Small intestine (tissue), 7 donors: ENCODE measurements at regions not wholly inside any gene's neighbourhood (a gene's known extent, or its start where the extent isn't known, plus 50 kb on each side); places are given as distances from the start of the nearest gene placed in this dataset.

Experiments used
- DNase-seq, 2 donors: peaks; one replicate each; pipeline versions ENCODE4 v3.0.0 to v3.0.0-alpha.2; 2013
- FAIRE-seq: peaks from 2 replicates; lab custom pipeline; 2012; peaks lifted over from hg19 to GRCh38; lab: Jason Lieb, UNC
- H3K27ac ChIP-seq, 3 donors: one replicate each; pipeline ENCODE4 v1.5.1; 2013; ENCODE audit warnings: low read length in 2 of 3, mild to moderate bottlenecking in 2 of 3, control low read depth in 1 of 3, inconsistent platforms in 1 of 3, low read depth in 1 of 3, moderate library complexity in 1 of 3
- H3K27me3 ChIP-seq, 3 donors: one replicate each; pipeline ENCODE4 v1.6.1; 2013; ENCODE audit warnings: low read length in 3 of 3, inconsistent platforms in 1 of 3; ENCODE audit not compliant: control insufficient read depth in 3 of 3, insufficient read depth in 3 of 3
- H3K36me3 ChIP-seq, 3 donors: one replicate each; pipeline ENCODE4 v1.6.1; 2013; ENCODE audit warnings: low read length in 3 of 3, inconsistent platforms in 1 of 3, low read depth in 1 of 3, mild to moderate bottlenecking in 1 of 3, moderate library complexity in 1 of 3; ENCODE audit not compliant: control insufficient read depth in 3 of 3, insufficient read depth in 2 of 3
- H3K4me1 ChIP-seq, 3 donors: one replicate each; pipeline ENCODE4 v1.6.1; 2013; ENCODE audit warnings: low read length in 2 of 3, inconsistent platforms in 1 of 3, low read depth in 1 of 3, mild to moderate bottlenecking in 1 of 3, moderate library complexity in 1 of 3; ENCODE audit not compliant: control insufficient read depth in 3 of 3, insufficient read depth in 2 of 3
- H3K4me3 ChIP-seq, 3 donors: one replicate each; pipeline ENCODE4 v1.5.1; 2013; ENCODE audit warnings: low read length in 3 of 3, control low read depth in 1 of 3, inconsistent platforms in 1 of 3, low read depth in 1 of 3, mild to moderate bottlenecking in 1 of 3, moderate library complexity in 1 of 3
- H3K9me3 ChIP-seq, 2 donors: one replicate each; pipeline ENCODE4 v1.6.1; 2013; ENCODE audit warnings: low read depth in 1 of 2, low read length in 1 of 2; ENCODE audit not compliant: control insufficient read depth in 2 of 2, insufficient read depth in 1 of 2
- WGBS, 3 donors: extraction: QIAGEN DNeasy Blood & Tissue Kit; methylation state at CpG; one replicate each; pipeline ENCODE4 v1.1.7; 2013; 5-methylcytosine and 5-hydroxymethylcytosine counted together
- donor health status: healthy with polysubstance abuse.
- donor health status: control.
- donor health status: control.
- donor health status: Bipolar disorder and iron deficiency.
- donor health status: healthy.

GRCh38 chr18:45222180-45222579 is 393.1 kb upstream of the SLC14A2 start:
- Histone ChIP-seq H3K27ac (no peak overlapping the region), H3K4me1 (no peaks in the 10 kb centered on the region), H3K9me3 (peaks cover 0 to 5% of the 10 kb centered on the region in 2 donors), H3K36me3 (no peaks in the 10 kb centered on the region), H3K4me3 (no peak overlapping the region), H3K27me3 (no peaks in the 10 kb centered on the region)
- 49 to 67% (median 66%) methylated on average over 3 of the region's 3 CpGs for WGBS, 3 donors
- FAIRE-seq: no peak
- no peak for DNase-seq

GRCh38 chr18:45227001-45227742 is 388.1 kb upstream of the SLC14A2 start:
- no peak overlapping the region for H3K27ac ChIP-seq
- DNase-seq: no peak
- H3K4me1 ChIP-seq: no peaks in the 10 kb centered on the region
- H3K4me3 ChIP-seq: no peak overlapping the region
- FAIRE-seq: no peak
- 91 to 96% (median 92%) methylated on average over 1 of the region's 1 CpG for WGBS, 3 donors
- H3K9me3 ChIP-seq: peaks cover 0 to 8% of the 10 kb centered on the region in 2 donors
- no peaks in the 10 kb centered on the region for H3K27me3 ChIP-seq
- H3K36me3 ChIP-seq: no peaks in the 10 kb centered on the region

GRCh38 chr18:45228796-45229388 is 386.4 kb upstream of the SLC14A2 start:
- peaks cover 0 to 8% of the 10 kb centered on the region in 2 donors for H3K9me3 ChIP-seq
- no peaks in the 10 kb centered on the region for H3K36me3 ChIP-seq
- DNase-seq (no peak), FAIRE-seq (no peak)
- H3K4me3 ChIP-seq: no peak overlapping the region
- no peak overlapping the region for H3K27ac ChIP-seq
- no peaks in the 10 kb centered on the region for H3K27me3 ChIP-seq
- no peaks in the 10 kb centered on the region for H3K4me1 ChIP-seq
- WGBS, 3 donors: 74 to 80% (median 77%) methylated on average over 7 of the region's 7 CpGs

- WGBS, 3 donors: 86 to 97% (median 94%) methylated on average over 1 of the region's 1 CpG
- no peaks in the 10 kb centered on the region for H3K36me3 ChIP-seq
- H3K4me1 ChIP-seq: no peaks in the 10 kb centered on the region
- no peak overlapping the region for H3K4me3 ChIP-seq
- peaks cover 0 to 8% of the 10 kb centered on the region in 2 donors for H3K9me3 ChIP-seq
- H3K27ac ChIP-seq: no peak overlapping the region
- FAIRE-seq (no peak), DNase-seq (no peak)
- no peaks in the 10 kb centered on the region for H3K27me3 ChIP-seq
Measured at GRCh38 chr18:45231617-45232016, 383.7 kb upstream of the SLC14A2 start.

- FAIRE-seq: no peak
- WGBS, 3 donors: 76 to 83% (median 82%) methylated on average over 2 of the region's 2 CpGs
- Histone ChIP-seq H3K36me3 (no peaks in the 10 kb centered on the region), H3K27ac (no peak overlapping the region), H3K4me1 (no peaks in the 10 kb centered on the region), H3K9me3 (peaks cover 0 to 4% of the 10 kb centered on the region in 2 donors), H3K4me3 (no peak overlapping the region), H3K27me3 (no peaks in the 10 kb centered on the region)
- DNase-seq: no peak
Measured at GRCh38 chr18:45232061-45232460, 383.2 kb upstream of the SLC14A2 start.

GRCh38 chr18:45236676-45237075 is 378.6 kb upstream of the SLC14A2 start:
- FAIRE-seq: no peak
- Histone ChIP-seq H3K36me3 (no peaks in the 10 kb centered on the region), H3K27ac (no peak overlapping the region), H3K27me3 (no peaks in the 10 kb centered on the region), H3K9me3 (no peaks in the 10 kb centered on the region), H3K4me3 (no peak overlapping the region), H3K4me1 (no peaks in the 10 kb centered on the region)
- DNase-seq: no peak
- WGBS, 3 donors: 26 to 71% (median 47%) methylated on average over 1 of the region's 1 CpG

- no peak overlapping the region for H3K4me3 ChIP-seq
- no peaks in the 10 kb centered on the region for H3K9me3 ChIP-seq
- H3K27ac ChIP-seq: no peak overlapping the region
- DNase-seq: no peak
- FAIRE-seq: no peak
- 90 to 92% (median 91%) methylated on average over 7 of the region's 7 CpGs for WGBS, 3 donors
- H3K36me3 ChIP-seq: no peaks in the 10 kb centered on the region
- H3K4me1 ChIP-seq: no peaks in the 10 kb centered on the region
- H3K27me3 ChIP-seq: no peaks in the 10 kb centered on the region
Measured at GRCh38 chr18:45237343-45238098, 377.8 kb upstream of the SLC14A2 start.

GRCh38 chr18:45241271-45241670 is 374.0 kb upstream of the SLC14A2 start:
- Histone ChIP-seq H3K36me3 (no peaks in the 10 kb centered on the region), H3K27ac (no peak overlapping the region), H3K4me3 (no peak overlapping the region), H3K9me3 (no peaks in the 10 kb centered on the region), H3K4me1 (no peaks in the 10 kb centered on the region), H3K27me3 (no peaks in the 10 kb centered on the region)
- DNase-seq: no peak
- FAIRE-seq: no peak
- 86 to 93% (median 91%) methylated on average over 3 of the region's 3 CpGs for WGBS, 3 donors
